HG02852 (cell line): ENCODE measurements at regions not wholly inside any gene's neighbourhood (a gene's known extent, or its start where the extent isn't known, plus 50 kb on each side); places are given as distances from the start of the nearest gene placed in this dataset.

Experiments used
- ATAC-seq: cut with Tn5 transposase; IDR thresholded peaks from one replicate; pipeline ENCODE4 v1.9.1; 2021; ENCODE audit warnings: mild to moderate bottlenecking, moderate library complexity; ENCODE audit not compliant: unreplicated experiment

DNA sequence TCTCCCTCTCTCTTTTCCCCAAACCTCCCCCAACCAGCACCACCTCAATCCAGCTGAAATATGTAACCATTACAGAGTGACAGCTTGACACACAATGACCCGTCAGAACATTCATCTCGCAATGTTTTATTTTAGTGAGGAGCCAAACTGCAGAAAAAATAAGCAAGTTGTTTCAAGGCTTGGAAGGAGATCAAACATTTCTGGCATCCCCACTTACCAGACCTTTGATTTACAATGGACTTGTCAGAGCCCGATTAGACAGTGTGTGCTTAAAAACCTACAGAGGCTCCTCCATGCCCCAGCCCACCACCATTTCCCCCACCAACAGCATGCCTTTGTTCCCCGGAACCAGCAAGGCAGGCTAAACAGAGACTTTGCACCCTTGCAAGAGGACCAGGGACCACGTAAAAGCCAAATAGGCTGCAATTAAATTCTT is 382.8 kb upstream of the ZNF507 start:
- ATAC-seq = no peak

- no peak for ATAC-seq
These were observed 381.7 kb upstream of the ZNF507 start for GRCh38 chr19:31963746-31964145.

GRCh38 chr19:31969016-31969415 is 376.4 kb upstream of the ZNF507 start:
- no peak for ATAC-seq

DNA sequence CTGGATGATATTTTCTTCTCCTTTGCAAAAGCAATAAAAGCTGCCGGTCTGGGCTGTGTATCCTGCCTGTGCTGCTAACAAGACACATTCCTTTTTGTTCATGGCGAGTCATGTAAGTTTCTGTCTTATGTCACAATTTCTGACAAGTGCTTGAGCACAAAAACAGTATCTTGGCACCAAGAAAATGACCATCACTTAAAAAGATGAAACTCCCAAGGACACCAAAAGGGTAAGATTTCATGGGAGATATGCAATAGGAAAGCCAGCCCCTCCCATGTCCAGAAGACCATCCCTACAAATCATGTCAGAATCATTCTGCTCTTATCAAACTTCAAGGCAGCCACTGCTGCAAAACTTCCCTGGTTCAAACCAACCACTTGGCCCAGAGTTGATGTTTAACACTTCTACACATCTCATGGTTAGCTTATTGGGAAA is 375.4 kb upstream of the ZNF507 start:
- no peak for ATAC-seq

DNA sequence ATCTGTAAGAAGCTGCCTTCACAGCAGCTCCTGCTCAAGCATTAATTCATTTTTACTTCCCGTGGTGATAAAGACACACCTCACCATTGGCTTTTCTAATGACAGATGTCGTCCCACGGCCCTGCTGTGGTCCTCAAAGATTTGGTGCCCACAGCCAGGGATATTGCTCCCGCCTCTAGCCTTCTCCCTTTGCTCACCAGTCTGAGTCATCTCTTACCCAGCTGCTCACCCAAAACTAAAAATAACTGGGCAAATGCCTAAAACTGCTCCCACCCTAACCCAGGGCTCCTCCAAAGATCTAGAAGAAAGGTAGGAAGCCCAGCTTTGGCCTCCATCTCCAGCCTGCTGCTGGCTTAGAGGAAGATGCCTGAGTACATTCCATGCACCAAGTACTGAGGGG is 371.1 kb upstream of the ZNF507 start:
- no peak for ATAC-seq

DNA sequence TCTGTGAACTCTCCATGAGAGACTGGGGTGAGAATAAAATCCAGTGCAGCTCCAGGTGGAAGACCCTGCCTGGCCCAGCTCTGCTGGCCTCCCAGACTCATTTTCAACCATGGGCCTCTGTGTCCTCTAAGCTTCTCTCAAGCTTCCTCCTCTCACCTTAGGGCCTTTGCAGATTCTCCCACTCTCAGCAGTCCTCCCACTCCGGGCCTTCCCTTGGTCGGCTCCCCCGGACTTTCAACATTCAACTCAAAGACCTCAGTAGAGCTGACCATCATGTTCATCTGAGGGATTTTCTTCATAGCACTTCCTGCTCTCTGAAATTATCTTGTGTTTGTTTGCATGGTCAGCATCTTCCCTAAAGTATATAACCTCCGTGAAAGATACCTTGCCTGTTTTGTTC is 370.5 kb upstream of the ZNF507 start:
- ATAC-seq = no peak

DNA sequence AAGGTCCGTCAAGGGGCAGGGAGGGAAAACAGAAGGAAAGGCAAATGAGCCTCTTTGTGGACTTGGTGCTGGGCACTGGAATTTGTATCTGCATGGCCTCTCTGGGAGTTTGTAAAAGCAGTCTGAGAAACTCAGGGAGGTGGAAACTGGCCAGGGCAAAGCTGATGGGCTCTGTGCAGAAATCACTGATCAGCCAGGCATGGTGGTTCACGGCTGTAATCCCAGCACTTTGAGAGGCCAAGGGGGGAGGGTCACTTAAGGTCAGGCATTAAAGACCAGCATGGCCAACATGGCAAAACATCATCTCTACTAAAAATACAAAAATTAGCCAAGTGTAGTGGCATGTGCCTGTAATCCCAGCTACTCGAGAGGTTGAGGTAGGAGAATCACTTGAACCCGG is 369.9 kb upstream of the ZNF507 start:
- no peak for ATAC-seq

- ATAC-seq = no peak
These were observed 368.5 kb upstream of the ZNF507 start for GRCh38 chr19:31976775-31977536.

- no peak for ATAC-seq
These were observed 366.0 kb upstream of the ZNF507 start for GRCh38 chr19:31979362-31979761.

DNA sequence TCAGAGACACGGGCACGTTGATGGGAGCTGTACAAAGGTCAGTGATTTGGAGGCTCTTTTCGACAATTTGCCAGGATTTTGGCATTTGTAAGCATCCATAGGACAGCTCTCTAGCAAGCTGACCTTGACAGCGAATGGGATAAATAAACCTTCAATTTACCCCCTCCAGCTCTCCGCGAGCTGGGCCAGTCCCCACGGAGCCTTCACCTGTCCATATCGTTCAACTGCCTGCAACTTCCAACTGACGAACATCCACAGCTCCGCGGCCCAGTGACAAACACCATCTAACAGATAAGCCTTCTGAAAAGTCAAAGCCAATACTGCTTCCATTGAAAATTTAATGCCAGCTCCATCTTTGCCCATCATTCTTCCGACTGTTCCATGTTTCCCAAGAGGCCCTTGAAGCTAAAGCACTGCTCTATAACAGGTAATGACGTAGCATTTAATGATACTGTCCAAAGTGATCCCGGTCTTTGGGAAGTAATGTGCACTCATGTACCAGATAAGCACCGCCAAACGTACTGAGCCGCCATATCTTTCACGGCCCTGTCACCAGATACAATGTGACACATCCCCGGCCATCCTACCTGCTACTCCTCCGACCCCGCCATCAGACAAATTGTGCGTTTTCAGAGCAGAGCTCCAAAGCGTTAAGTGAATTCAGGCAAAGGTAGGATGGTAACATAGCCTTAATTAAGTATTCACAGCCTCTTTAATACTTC is 365.3 kb upstream of the ZNF507 start:
- no peak for ATAC-seq

DNA sequence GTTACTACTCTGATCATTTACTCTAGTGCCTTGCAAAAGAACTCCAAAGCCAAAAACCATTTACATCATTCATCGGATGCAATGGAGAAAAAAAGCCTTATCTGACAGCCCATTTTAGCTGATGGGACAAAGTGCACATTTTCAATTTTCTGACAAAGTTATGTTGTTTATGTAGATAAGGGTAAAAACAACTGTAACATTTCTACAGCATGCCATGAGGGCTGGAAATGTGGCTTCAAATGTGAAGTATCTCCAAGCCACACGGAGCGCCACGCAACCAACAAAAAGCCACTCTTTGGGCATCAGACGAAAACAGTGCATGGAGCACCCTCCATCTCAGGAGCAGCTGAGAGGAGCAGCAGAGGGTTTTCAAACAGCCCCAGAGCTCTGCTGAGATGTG is 364.6 kb upstream of the ZNF507 start:
- ATAC-seq = no peak

DNA sequence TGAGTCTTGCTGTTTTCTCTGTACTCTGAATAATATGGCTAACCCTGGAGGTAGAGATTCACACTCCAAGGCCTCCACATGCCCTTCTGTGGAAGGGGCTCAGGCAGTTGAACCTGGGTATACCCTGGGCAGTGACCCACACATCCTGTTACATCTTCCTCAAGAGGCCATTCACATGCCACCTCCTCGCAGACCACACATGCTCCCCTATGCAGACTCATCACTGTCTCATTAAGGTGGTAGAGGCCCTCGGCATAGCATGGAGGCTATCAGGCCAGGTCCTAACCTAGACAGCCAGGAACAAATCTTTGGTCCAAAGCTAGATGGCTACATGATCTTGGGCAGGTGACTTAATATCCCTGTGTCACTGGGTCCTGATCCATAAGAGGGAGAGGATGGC is 363.9 kb upstream of the ZNF507 start:
- no peak for ATAC-seq

- no peak for ATAC-seq
These were observed 361.8 kb upstream of the ZNF507 start for GRCh38 chr19:31983647-31984046.

DNA sequence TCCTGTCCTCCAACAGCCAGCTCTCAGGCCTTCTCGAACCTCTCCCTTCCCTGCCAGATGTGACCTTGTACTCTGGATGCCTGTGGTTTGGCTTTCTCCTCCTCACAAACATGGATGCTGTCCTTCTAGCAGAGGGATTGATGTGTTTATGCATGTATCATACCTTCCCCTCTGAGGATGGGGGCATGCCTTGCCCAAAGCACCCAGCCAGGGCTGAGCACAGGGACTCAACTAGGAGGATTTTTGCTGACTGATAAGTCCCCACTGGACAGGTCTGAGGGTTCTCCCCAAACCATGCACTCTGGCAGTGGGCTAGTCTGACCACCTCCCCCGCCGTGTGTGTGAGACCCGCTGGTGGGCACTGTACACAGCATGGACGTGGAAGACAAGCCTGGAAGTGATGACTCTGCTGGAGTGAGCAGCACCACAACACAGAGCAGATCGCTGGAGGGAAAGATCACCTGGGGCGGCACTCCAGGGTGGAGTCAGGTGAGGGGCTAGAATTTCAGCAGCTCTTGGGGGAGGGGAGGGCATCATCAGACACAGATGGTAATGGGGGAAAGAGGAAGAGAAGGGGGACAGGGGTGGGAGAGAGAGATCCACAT is 360.3 kb upstream of the ZNF507 start:
- ATAC-seq = no peak

DNA sequence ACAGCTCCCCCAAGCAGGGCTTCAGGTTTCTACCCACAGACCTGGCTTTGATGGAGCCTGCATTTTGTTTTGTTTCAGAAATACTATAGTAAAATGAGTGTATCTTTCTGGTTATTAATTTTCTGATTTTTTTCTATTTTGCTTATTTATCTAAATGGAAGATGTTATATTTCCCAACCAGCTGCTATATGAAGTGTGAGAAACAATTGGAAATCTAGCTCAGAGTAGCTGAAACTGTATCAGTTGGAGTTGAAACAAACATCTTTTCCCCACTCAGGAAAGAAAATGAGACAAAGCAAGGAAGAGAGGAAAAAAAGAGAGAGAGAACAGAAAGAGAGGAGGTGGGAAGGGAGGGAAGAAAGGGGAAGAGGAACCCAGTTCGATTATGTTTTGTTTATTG is 358.5 kb upstream of the ZNF507 start:
- ATAC-seq = no peak

GRCh38 chr19:31988256-31988655 is 357.2 kb upstream of the ZNF507 start:
- ATAC-seq = no peak

GRCh38 chr19:31991984-31992655 is 353.3 kb upstream of the ZNF507 start:
- no peak for ATAC-seq

DNA sequence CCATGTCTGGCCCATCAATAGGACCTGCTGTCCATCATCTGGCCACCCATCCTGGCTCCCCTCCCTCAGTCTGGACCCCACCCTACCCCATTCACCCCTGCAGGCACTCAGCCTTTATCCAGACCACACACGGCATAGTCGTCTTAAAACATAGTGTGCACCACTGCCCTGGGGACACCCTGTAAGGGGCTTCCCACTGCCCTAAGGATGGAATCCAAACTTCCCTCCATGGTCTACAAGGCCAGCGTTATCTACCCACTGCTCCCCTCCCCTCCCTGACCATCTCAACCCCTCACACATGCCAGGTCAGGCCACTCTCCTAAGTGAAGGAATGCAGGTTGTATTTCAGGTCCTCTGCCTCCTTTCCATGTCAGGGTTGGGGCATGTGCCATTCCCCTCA is 352.7 kb upstream of the ZNF507 start:
- ATAC-seq = no peak

GRCh38 chr19:31995546-31995945 is 349.9 kb upstream of the ZNF507 start:
- ATAC-seq = no peak

DNA sequence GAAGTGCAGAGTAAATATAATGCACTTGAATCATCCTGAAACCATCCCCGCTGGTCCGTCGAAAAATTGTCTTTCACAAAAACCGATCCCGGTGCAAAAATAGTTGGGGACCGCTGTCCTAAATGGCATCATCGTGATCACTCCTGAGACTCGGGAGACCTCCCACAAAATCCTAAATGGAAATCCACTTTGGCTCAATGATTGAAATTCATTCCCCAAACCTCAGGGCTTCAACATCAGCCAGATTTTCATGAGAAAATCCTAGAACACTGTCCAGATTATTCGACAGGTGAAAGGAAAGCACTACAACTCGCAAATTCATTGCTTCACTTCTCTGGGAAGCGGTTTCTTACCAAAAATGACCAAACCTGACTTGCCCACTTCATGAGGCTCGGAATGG is 335.3 kb upstream of the ZNF507 start:
- ATAC-seq = no peak

DNA sequence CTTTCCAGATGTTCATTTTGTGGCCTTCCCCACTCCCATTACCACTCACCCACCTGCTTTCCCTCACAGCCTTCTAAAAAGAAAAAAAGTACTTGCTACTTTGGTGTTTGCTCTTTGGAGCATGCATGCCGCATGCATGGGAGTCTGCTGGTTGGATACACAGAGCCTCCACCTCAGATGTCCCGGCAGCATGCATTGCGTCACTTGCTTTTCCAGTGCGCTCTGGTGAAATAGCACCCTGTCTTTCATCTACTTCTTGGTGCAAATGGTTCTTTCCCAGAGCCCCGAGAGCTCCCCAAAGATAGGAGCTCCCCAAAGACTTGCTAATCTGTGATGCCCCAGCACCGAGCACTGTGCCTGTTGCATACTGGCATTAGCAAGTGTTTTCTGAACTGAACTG is 333.2 kb upstream of the ZNF507 start:
- ATAC-seq = no peak
